NCI-H2107 treated with DMSO at 0.1 percent for 48 hours (cell line): ENCODE measurements at regions not wholly inside any gene's neighbourhood (a gene's known extent, or its start where the extent isn't known, plus 50 kb on each side); places are given as distances from the start of the nearest gene placed in this dataset.
"Not testable (repeated sequence)": the region's sequence is repeated elsewhere in the genome, so short reads cannot be mapped to it uniquely, and the experiment has no call there.

Experiments used
- DNase-seq: peaks from one replicate; lab custom pipeline; 2025; ENCODE audit not compliant: unreplicated experiment; lab: John Stamatoyannopoulos, UW

GRCh38 chr20:12433724-12434123 lies 516.0 kb downstream of the BTBD3 start:
- DNase-seq = no peak

- DNase-seq = no peak
These were observed 517.0 kb downstream of the BTBD3 start for GRCh38 chr20:12434672-12435071.

GRCh38 chr20:12435268-12435667 lies 517.6 kb downstream of the BTBD3 start:
- no peak for DNase-seq

- no peak for DNase-seq
These were observed 536.0 kb downstream of the BTBD3 start for GRCh38 chr20:12453711-12454110.

- no peak for DNase-seq
These were observed 537.5 kb downstream of the BTBD3 start for GRCh38 chr20:12455148-12455547.

- no peak for DNase-seq
These were observed 540.5 kb downstream of the BTBD3 start for GRCh38 chr20:12458241-12458640.

GRCh38 chr20:12464036-12464435 lies 544.7 kb upstream of the SPTLC3 start:
- no peak for DNase-seq

- peak; percentile 2 for DNase-seq
These were observed 541.9 kb upstream of the SPTLC3 start for GRCh38 chr20:12466915-12467314.

GRCh38 chr20:12467758-12468157 lies 541.0 kb upstream of the SPTLC3 start:
- peak; percentile 23 for DNase-seq

- DNase-seq = no peak
These were observed 526.1 kb upstream of the SPTLC3 start for GRCh38 chr20:12482661-12483060.

GRCh38 chr20:12502443-12502842 lies 506.3 kb upstream of the SPTLC3 start:
- no peak for DNase-seq

GRCh38 chr20:12504779-12505178 lies 504.0 kb upstream of the SPTLC3 start:
- DNase-seq = no peak

- no peak for DNase-seq
These were observed 497.3 kb upstream of the SPTLC3 start for GRCh38 chr20:12511499-12511898.

- no peak for DNase-seq
These were observed 496.0 kb upstream of the SPTLC3 start for GRCh38 chr20:12512755-12513154.

- no peak for DNase-seq
These were observed 480.7 kb upstream of the SPTLC3 start for GRCh38 chr20:12528104-12528503.

- DNase-seq = peak; percentile 12
These were observed 480.2 kb upstream of the SPTLC3 start for GRCh38 chr20:12528591-12529041.

- DNase-seq = no peak
These were observed 477.1 kb upstream of the SPTLC3 start for GRCh38 chr20:12531626-12532025.

GRCh38 chr20:12535316-12535715 lies 473.5 kb upstream of the SPTLC3 start:
- DNase-seq = peak; percentile 71

- DNase-seq = no peak
These were observed 473.0 kb upstream of the SPTLC3 start for GRCh38 chr20:12535770-12536169.

- DNase-seq = no peak
These were observed 454.3 kb upstream of the SPTLC3 start for GRCh38 chr20:12554426-12554825.

- no peak for DNase-seq
These were observed 453.4 kb upstream of the SPTLC3 start for GRCh38 chr20:12555369-12555768.

- not testable (repeated sequence) for DNase-seq
These were observed 452.9 kb upstream of the SPTLC3 start for GRCh38 chr20:12555849-12556248.

GRCh38 chr20:12557224-12557623 lies 451.5 kb upstream of the SPTLC3 start:
- no peak for DNase-seq

- DNase-seq = no peak
These were observed 443.8 kb upstream of the SPTLC3 start for GRCh38 chr20:12564979-12565378.
